Erythroblast (primary cell): ENCODE measurements at regions not wholly inside any gene's neighbourhood (a gene's known extent, or its start where the extent isn't known, plus 50 kb on each side); places are given as distances from the start of the nearest gene placed in this dataset.
"Not testable (repeated sequence)": the region's sequence is repeated elsewhere in the genome, so short reads cannot be mapped to it uniquely, and the experiment has no call there.

Experiments used
- DNase-seq, 2 experiments: peaks; one replicate each; lab custom pipeline; 2025; lab: John Stamatoyannopoulos, UW
- GATA1 ChIP-seq: IDR thresholded peaks from 2 replicates; pipeline ENCODE4 v1.6.1; 2011; ENCODE audit warnings: low read depth, mild to moderate bottlenecking, control low read depth, low read length, moderate library complexity
- POLR2A ChIP-seq: IDR thresholded peaks from 2 replicates; pipeline ENCODE4 v1.6.1; 2011; ENCODE audit warnings: mild to moderate bottlenecking, low read length

- TF ChIP-seq GATA1 (no peak), POLR2A (no peak)
- no peak for DNase-seq
Observed at GRCh38 chr3:194875581-194876402, 190.1 kb downstream of the FAM43A start.

GRCh38 chr3:194876403-194877095, 190.9 kb downstream of the FAM43A start:
- no peak for DNase-seq
- TF ChIP-seq POLR2A (no peak), GATA1 (no peak)

GRCh38 chr3:194877291-194878119, 191.8 kb downstream of the FAM43A start:
- DNase-seq, result no peak
- TF ChIP-seq GATA1 (no peak), POLR2A (no peak)

- no peak for TF ChIP-seq POLR2A
- no peak for TF ChIP-seq GATA1
Observed at GRCh38 chr3:194879126-194879877, 193.6 kb downstream of the FAM43A start.

GRCh38 chr3:194879991-194880939, 194.6 kb downstream of the FAM43A start:
- TF ChIP-seq GATA1 (no peak), POLR2A (no peak)
- DNase-seq, result no peak

More at GRCh38 chr3:194879126-194879877, 193.6 kb downstream of the FAM43A start:
- no peak for DNase-seq

- TF ChIP-seq POLR2A, result no peak
- no peak for TF ChIP-seq GATA1
- DNase-seq, result no peak
Observed at GRCh38 chr3:194880940-194881925, 195.6 kb downstream of the FAM43A start.

GRCh38 chr3:194884649-194885315, 199.1 kb downstream of the FAM43A start:
- DNase-seq, result no peak
- TF ChIP-seq GATA1 (no peak), POLR2A (no peak)

GRCh38 chr3:194885766-194886165, 200.1 kb downstream of the FAM43A start:
- DNase-seq, result no peak
- TF ChIP-seq GATA1 (no peak), POLR2A (no peak)

GRCh38 chr3:194886836-194887235, 201.2 kb downstream of the FAM43A start:
- TF ChIP-seq POLR2A (no peak), GATA1 (no peak)

GRCh38 chr3:194888062-194888461, 202.4 kb downstream of the FAM43A start:
- not testable (repeated sequence) for DNase-seq

More at GRCh38 chr3:194886836-194887235, 201.2 kb downstream of the FAM43A start:
- no peak for DNase-seq
